ENCODE measurements at regions not wholly inside any gene's neighbourhood (a gene's known extent, or its start where the extent isn't known, plus 50 kb on each side); places are given as distances from the start of the nearest gene placed in this dataset.
A peak's percentile ranks its signal among the peaks of the same experiment; 100 is the strongest.
"Not testable (repeated sequence)": the region's sequence is repeated elsewhere in the genome, so short reads cannot be mapped to it uniquely, and the experiment has no call there.

DNA sequence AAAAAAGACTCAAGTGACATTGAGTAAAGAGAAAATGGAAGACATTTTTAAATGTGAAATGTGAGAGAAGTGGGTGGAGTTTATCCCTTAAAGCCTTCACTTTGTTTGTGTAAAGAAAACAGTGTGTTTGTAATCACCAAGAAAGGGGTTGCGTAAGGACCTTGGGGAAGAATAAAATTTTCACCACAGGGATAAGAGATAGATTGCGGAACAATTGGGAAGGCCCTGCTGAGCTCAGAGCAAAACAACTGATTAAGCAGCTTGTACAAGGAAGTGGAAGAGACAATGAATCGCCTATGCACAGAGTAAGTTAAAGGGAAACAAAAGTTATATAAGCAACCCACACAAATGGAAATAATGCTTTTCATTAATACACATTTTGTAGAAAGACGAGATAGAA, 327.7 kb downstream of the RAD51AP2 start:
- no peak for DNase-seq

DNA sequence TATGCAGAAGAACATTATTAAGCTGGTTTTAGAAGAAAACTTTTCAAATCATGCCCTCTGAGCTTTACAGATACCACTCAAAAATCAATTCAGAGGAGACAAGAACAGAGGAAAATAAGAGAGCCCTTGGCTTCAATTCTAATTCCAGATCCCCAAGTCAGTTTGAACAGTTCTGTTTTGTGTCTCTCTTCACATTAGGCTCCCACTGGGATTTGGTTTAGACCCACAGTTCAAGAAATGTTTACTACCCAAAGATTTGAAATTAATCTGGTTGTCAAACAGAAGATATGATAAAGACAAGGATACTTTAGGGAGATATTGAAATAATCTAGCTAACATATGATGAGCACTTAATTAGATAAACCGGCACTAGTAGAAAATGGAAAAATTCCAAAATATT, 329.5 kb downstream of the RAD51AP2 start:
- DNase-seq, result no peak

DNA sequence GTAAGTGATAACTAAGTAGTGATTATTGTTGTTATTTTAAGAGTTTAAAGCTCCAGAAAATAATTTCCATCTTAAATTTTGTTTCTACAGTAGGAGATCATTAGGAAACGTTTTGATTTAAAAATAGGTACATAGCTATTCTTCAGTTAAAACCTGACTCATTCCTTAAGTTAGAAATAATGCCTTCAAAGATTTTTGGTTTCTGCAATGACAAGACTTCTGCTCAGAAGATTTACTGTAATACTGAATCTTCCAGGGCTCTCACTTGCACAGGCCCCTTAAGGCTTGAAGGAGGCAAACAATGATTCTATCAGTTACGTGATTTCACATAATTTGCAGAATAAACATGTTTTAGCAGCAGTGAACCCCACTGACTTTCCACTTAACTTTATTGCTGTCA, 333.7 kb downstream of the RAD51AP2 start:
- DNase-seq, result no peak

DNA sequence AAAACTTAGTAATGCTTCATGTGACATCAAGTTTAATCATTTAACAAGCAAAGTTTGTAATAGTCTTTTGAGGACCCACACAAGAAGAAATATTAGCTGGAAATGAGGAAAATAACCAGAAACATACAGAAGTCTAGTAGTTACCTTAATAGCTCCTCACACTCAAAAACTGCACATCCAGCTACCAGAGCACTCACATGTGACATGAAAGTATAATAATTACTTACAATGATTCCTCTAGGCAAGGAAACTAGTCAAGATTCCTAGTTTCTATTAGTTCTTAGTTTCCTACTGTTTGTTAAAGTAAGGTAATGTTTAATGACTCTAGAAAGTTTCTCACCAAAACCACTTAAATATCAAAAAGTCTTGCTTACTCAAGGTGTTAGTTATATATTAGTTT, 335.8 kb downstream of the RAD51AP2 start:
- DNase-seq, result no peak

DNA sequence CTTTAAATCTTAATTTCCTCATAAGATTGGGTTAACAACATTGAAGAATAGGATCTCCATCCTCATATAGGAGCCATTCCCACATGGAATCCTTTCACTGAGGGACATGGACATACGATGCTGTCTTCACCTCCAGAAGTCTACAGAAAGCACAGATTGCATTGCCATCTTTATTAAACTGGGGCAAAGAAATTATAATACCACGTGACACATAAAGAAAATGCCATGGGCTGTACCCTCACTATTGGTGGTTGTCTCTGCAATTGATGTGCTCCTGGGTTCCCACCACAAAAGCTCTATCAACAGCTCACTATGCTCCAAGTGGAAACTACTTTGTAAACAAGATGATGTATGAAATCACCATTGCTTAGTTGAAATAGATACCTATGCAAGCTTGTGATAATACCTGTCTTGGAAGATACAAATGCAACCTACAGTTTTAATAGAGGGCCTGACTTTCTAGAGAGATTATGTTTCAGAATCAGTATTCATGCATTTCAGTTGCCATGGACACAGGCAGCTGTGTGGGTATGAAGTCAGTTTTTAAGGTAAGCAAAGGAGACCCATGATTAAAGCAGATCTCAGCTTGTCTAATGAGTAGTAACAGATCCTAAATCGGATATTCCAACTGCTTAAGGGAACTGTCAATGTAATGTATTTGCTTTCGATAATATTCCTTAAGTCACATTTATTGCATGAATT, 337.0 kb downstream of the RAD51AP2 start:
- no peak for DNase-seq

DNA sequence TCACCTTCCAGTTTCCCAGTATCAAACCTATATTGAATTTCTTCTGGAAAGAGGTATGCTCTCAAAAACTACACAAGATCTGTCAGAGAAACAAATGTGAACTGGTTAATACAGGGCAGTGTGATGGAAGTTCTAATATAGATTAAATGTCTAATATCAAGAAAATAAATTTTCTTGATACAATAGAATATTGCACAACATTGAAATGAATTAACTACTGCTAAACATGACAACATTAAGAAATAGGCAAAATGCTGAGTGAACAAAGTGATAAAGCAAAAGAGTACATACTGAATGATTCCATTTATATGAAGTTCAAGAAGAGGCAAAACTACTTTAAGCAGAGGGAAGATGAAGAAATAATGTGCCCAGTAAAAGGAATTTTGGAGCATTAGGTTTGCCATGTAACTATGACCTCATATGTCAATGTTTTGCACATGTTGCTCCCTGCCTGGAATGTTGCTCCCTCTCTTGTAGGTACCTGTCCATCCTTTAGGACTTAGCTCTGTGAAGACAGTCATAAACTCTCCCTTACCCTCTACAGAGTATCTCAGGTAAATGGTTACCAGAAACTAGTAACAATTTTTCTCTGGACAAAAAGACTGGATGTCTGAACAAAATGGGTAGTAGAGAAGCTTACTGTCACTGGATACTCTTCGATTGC, 339.0 kb downstream of the RAD51AP2 start:
- DNase-seq, result no peak

DNA sequence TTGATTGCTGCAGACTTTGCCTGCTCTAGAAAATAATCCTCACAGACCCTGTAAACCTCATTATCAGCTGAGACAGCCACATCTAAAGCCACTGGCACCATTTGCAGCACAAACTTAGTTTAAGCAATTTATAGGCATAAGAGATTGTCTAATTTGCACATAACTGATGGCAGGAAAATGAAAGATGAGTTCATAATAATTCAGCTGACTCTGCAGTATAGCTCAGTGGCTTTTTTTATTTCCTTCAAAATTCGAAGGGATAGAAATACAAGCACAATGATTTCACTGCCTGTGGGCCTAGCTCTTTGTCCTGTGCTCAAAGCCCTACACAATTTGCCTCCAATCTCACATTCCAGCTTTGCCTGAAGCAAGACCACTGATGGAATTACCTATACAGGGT, 341.2 kb downstream of the RAD51AP2 start:
- no peak for DNase-seq

DNA sequence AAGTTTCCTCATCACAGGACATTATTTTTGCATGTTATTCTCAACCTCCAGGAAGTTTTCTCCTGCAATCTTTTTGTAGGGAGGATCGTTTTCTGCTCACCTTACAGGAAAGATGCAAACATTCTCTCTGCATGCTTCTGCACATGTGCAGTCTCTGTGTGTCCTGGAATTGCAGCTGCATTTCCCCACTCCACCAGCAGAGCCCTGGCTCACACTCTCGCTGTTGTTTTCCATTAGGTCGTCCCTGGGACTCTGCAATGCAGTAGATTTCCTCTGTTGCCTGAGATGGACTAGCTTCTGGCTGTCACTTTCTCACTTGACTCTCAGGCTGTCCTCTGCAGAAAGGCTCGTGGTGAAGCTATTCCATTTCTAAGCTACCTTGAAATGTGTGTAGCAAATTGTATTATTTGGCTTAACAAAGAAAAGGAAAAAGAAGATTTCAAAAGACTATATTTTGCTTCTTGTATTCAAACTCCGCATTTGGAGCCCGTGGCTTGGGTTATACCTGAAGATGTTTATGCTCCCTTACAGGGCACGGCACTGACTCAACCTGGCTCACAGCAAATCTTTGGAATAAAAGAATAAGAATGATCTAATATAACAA, 346.7 kb downstream of the RAD51AP2 start:
- DNase-seq, result peak; percentile 14 to 48

DNA sequence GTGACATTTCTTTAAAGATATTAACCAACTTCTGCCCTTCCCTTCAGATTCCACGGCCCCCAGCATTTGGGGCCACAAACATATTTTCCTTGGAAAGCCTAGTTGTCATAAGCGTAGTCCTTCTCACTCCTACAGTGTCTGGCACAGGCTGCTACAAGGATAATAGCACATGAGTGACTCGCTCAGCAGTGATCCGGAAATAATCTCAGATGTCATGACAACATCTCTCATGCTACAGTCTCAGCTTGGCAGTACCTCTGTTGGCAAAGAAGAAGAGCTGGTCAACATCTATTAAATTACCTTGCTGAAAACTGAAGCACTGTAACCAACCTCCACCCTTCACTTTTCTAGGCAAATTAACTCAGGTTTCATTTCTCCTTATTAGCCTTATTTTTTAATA, 351.7 kb downstream of the RAD51AP2 start:
- DNase-seq, result peak; percentile 63 to 86

DNA sequence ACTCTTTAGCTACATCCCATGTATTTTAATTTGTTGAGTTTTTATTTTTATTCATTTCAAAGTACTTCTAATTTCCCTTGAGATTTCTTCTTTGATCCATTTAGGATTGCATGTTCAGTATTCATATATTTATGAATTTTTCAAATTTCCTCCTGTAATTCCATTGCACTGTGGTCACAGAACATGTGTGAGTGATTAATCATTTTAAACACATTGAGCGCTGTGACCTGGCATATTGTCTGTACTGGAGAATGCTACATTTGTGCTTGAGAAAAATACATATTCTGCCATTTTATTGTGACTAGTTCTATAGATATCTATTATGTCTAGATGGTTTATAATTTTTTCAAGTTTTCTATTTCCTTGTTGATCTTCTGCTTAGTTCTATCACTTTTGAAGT, 353.7 kb downstream of the RAD51AP2 start:
- no peak for DNase-seq

DNA sequence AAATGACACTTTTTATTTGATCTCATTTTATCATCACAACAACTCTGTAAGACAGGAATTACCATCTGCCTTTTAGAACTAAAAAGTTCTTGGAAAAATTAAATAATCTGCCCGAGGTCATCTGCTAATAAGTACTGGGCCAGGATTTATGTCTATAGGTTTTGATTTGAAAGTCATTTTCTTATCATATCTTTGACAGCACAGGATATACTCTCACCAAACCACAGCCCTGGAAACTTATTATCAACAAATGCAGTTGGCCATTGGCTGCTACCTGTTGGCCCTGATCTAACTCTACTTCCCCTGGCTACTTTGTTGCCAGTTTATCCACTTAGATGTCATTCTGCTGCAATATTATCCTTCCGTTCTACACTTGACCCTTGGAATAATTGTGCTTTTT, 354.6 kb downstream of the RAD51AP2 start:
- DNase-seq, result no peak

DNA sequence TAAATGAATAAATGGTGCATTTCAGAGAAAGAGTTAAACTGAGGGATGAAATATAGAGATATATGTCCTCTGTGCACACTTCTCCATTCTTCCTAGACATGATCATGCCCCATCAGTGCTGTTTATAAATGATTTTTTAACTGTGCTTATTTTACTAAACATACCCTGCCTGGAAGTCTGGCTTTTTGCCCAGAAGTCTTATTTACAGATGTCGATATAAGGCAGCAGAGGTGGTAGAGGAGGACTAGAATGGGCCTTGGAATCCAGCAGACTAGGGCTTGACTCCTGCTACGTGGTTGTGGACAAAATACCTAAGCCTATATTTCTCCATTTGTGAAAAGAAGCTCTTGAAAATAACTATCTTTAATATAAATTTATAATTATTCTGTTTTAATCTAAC, 355.5 kb downstream of the RAD51AP2 start:
- DNase-seq, result peak in 1 of 2 experiments; percentile 5

DNA sequence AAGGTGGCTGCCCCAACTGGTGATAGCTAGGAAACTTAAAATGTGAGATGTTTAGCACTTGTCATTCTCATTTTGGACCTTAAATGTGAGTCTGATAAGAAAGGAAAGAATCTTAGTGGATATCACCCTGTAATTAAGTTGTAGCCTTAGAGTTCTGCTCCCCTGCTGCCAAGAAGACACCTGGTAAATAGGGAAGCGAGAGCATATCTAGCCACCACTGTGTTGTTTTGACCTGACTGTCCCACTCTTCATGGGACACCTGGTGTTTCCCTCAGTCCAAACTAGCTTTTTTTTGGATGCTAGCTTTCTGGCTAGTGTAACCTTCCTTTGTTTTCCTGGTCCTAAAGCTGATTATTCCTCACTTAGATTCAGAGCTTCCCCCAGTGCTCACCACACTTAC, 357.6 kb downstream of the RAD51AP2 start:
- DNase-seq, result no peak

DNA sequence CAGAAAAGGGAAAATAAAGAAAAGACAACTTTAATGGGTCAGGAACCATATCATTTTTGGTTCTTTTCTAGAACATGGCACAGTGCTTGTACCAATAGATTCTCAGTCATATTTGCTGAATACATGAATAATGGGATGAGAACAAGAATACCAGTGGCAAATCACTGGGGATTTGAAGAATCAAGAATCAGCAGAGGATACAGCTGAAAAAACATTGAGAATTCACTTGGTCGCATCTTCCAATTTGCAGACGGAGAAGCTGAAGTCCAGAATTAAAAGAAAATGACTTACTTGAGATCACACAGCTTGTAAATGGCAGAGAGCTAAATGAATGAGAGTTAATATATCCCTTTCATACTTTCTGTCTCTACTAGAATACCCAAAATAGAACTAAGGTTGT, 362.2 kb downstream of the RAD51AP2 start:
- no peak for DNase-seq

DNA sequence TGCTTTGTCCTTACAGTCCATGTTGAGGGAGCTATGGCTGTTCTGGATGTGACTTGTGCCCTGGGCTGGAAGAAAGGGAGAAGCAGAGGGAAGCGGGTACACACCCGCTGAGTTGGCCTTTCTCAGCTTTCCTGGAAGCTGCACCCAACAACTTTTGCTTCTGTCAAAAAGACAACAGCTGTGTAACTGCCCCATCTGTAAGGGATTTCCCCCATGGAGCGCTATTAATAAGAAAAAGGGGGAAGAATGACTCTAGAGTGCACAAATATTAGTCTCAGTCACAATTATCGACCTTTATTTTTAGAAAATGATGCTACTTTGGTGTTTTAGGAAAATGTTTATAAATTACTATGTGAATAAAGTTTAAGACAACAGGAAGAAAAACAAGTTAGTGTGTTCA, 368.3 kb downstream of the RAD51AP2 start:
- no peak for DNase-seq

DNA sequence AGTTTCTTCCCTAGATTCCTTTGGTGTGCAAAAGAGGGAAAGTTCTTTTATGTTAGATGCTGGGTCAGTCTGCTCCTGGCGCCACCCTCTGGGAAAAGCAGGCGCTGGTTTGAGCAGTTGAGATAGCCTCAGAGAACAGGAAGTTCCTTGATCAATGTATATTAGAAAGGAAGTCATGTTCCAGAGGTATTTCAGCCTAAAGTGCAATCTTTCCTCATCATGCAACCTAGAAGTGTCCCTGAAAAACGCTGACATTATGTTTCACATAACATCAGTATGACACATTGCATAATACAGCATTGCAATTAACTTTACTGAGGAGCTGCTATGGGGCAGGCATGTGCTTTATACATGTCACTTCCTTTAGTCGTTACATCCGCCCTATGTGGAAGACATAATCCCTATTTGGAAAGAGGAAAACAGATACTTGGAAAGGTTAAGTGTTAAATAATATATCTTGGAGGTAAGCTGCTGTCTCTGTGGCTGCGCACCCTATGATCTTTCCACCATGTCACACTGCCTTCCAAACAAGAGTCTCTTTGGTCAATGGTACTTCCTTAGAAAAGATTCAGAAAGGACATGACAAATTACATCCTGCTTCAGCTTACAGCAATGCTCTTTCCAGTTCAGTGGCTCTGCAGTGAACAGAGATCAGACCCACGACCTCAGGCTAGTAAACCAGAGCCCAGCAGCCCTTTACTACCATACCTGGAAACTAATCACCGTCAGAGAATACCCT, 369.7 kb downstream of the RAD51AP2 start:
- DNase-seq, result peak in 1 of 2 experiments; percentile 39

DNA sequence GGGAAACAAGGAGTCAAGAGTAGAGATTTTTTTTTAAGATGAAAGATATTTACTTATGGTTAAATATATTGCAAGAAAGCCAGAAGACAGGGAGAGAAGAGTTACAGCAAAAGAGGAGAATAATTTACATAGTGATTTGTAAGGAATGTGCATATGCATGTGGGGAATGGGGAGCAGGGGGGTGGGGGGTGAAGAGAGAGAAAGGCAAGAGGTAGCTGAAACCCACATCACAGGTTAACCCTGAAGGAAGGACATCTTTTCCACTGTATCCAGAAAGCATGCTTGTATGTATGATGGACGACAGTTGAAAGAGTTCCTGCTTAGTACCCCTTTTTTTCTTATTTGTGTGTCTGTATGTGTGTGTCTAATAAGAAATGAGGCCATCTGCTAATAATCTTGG, 371.9 kb downstream of the RAD51AP2 start:
- DNase-seq, result no peak

DNA sequence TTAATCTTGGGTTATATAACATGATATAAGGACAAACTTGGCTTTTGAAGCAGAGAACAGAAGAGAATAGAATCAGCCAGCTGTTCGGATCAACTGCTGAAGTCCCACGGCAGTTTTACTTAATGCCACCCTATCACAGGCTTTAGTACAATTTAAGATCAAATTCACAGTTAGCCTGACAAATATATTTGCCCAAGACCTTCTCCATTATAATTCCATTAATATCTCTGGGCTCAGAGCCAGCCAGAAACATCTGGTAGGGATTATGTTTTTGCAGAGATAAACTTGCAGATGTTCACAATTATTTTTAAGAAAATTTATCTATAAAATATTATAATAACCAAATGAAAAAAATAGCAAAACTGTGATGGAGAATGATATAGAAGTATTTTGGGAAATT, 381.4 kb downstream of the RAD51AP2 start:
- peak in 1 of 2 experiments; percentile 10 for DNase-seq

DNA sequence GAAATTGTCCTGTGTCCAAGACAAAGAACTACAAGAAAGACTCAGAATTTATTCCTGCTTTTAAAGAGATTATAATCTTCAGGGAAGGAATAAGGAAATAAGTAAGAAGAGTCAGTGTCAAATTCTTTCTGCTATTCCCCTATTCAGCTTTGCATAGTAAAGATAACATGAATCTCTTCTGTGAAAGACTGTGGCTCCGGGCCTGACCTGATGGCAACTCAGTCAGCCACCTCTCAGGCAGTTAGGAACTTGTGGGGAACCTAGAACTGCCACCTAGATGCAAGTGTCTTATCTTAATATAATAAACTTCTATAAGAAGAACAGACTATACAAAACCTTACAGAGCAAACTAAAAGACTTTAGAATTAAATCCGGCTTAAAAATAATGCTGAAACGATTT, 382.0 kb downstream of the RAD51AP2 start:
- DNase-seq, result no peak

DNA sequence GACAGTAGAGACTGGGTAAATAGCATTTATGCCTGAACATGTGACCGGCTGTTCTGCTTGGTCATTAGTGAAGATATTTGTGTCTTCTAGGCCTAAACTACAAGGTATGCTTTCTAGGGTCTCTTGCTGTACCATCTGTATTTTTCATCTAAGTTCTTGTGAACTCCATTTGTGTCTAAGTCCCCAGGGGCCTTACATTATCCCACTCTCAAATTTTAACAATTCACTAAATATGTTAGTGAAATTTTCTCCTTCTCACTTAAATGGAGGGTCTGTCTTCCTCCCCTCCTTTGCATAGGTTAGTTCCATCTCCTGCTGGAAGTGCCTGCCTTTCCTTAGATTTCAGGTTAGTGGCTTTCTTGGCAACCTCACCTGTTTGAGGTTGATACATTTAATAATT, 382.6 kb downstream of the RAD51AP2 start:
- DNase-seq, result no peak

DNA sequence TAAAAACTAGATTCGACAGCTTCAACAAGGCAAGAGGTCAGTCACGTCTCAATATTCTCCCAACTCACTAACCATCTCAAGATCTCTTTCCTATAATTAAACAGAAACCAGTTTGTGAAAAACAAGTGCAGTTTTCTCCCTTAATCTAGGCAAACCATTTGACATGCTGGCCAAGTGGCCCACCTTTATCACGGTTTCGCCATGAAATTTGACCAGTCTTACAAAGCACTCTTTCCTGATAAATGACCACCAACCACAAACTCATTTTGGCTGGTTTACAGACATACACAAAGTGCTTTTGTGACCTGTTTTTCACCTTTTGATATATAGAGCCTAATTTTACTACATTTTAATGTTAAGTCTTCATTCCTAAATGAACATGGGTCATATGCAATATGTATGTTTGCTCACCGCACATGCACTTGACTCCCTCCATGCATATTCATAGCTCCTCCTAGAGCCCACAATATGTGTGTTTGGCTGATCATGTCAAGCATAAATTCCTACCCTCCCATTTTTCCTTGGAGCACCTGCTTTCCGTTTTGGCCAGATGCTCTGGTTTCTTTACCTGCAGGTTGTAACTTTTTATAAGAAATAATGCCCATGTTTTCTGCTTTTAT, 385.1 kb downstream of the RAD51AP2 start:
- DNase-seq, result no peak

DNA sequence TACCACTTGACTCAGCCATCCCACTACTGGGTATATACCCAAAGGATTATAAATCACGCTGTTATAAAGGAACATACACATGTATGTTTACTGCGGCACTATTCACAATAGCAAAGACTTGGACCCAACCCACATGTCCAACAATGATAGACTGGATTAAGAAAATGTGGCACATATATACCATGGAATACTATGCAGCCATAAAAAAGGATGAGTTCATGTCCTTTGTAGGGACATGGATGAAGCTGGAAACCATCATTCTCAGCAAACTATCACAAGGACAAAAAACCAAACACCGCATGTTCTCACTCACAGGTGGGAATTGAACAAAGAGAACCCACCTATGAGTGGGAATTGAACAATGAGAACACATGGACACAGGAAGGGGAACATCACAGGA, 387.6 kb downstream of the RAD51AP2 start:
- DNase-seq, result not testable (repeated sequence)

DNA sequence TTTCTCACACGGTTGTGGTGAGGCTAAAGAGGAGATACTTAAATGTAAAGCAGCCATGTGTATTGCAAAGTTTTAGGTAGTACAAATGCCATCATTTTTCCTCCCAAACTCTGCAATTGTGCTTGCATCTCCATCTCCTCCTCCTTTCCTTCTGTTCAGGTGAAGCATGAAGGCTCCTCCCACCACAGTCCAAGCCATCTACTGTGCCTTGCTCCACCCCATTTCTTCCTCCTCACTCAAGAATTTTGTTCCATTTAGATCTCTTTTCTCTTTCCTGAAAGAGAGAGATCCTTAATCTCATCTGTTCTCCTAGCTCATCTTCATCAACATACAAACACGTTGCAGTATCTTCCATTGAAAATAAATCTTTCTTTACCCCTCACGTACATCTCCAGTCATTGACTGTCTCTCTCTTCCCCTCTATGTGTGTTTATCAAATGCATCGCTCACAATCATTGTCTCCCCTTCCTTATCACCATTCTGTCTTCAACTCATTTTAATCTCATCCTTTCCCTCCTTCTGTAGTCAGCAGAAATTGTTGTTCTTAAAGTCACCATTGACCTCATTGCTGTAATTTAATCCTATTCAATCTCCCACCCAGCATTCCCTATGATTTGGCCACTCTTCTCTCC, 392.1 kb downstream of the RAD51AP2 start:
- no peak for DNase-seq

Data from NCI-H446 (cell line).